Glomerular visceral epithelial cell (primary cell): ENCODE measurements at regions not wholly inside any gene's neighbourhood (a gene's known extent, or its start where the extent isn't known, plus 50 kb on each side); places are given as distances from the start of the nearest gene placed in this dataset.
A peak's percentile ranks its signal among the peaks of the same experiment; 100 is the strongest.
"Not testable (repeated sequence)": the region's sequence is repeated elsewhere in the genome, so short reads cannot be mapped to it uniquely, and the experiment has no call there.

Experiments
- DNase-seq: peaks from one replicate; pipeline ENCODE4 v3.0.0-alpha.2; 2016; ENCODE audit errors: extremely low spot score

DNA sequence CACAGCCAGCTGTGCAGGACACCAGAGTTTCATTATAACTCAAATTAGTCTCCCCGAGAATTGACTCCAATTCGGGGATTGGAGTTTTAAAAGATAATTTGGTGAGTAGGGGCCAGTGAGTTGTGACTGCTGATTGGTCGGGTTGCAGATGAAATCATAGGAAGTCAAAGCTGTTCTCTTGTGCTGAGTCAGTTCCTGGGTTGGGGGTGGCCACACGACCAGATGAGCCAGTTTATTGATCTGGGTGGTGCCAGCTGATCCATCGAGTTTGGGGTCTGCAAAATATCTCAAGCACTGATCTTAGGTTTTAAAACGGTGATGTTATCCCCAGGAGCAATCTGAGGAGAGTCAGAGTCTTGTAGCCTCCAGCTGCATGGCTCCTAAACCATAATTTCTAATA, 82.7 kb upstream of the SLC66A3 start:
- DNase-seq = no peak

DNA sequence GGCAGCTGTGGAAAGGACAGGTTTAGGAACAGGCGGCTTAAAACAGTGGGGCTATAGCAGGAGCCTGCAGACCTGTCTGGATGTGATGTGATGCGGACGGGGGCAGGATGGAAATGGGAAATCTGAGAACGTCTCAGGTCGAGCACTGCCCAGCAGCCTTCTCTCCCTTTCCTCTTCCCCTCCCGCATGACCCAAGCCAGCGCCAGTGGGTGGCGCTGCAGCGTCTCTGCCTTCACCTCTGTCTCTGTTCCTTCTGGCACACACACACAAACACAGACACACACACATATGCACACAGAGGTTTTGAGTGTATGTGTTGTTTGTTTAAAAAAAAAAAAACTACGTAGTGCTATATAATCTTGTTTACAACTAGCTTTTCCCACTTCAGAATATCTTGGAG, 82.0 kb upstream of the SLC66A3 start:
- DNase-seq = peak; percentile 5

DNA sequence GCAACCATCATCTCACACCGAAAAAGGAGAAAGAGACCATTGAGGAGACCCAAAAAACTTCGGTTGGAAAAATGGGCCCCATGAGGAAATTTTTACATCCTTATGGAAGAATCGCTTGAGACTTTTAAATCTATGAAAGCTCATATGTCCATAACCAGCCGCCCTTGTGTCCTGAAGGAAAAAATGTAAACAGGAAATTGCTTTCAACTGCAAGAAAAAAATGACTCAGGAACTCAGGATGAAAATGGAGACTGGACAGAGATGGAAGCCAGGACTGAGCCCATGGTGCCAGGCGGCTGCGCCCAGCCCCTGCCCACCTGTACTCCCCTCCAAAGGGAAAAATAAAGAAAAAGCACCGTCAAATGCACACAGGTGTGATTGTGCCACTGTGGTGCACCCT, 81.5 kb upstream of the SLC66A3 start:
- DNase-seq = no peak

DNA sequence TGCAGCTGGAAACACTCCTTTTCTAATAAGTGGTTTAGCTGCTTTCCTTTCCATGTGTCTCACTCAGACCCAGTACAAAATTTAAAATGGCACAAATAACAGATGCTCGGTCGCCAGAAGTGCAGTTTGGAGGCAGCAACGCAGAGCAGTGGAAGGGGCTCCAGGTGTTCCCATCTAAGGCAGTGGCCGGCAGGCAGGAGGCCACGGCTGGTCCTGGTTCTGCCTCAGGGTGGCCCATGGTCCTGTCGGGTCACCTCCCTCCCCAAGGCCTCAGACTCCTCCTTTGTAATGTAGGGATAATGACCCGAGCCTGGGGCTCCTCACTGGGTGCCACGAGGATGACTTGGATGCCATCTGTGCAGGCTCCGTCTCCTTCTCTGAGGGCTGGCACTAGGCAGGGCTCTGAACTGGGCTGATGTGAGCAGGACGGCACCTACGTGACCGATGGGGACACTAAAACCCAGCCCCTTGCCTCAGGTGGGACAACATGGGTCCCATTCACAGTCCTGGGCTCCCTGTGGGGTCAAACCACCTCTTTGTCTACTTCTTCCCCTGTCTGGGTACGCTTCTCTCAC, 80.9 kb upstream of the SLC66A3 start:
- no peak for DNase-seq

DNA sequence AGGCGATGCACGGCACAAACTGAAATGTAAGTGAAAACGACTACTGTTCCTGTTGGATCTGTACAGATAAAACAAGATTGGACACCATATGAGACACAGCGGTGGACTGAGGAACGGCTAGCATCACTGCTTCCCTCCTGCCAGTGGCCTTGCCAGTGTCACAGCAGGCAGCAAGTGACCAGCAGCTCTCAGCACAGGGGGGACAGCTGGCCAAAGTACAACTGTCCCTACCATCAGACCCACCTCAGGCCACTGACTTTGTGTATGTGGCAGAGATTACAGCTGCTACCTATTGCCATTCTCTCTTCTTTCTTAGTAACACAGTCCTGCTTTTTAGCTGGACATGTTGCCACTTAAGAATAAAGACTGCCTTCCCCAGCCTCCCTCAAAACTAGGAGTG, 80.0 kb upstream of the SLC66A3 start:
- DNase-seq = no peak

DNA sequence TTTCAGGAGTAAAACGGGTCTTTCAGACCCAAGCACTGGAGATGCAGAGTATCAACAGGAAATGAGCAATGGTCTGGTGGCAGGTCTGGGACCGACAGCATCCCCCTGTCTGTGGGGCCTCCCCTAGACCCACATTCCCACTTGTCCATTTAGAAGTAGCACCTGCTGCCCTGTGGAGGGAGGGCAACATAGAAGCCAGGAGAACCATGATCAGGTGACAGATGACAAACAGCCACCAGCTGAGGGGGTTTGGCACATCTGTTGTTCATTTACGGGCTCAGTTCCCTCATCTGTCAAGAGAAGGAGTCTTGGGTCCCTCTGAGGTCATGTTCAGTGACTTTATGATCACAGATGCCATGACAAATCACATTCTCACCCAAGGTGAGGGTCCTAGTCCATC, 77.9 kb upstream of the SLC66A3 start:
- DNase-seq = no peak

DNA sequence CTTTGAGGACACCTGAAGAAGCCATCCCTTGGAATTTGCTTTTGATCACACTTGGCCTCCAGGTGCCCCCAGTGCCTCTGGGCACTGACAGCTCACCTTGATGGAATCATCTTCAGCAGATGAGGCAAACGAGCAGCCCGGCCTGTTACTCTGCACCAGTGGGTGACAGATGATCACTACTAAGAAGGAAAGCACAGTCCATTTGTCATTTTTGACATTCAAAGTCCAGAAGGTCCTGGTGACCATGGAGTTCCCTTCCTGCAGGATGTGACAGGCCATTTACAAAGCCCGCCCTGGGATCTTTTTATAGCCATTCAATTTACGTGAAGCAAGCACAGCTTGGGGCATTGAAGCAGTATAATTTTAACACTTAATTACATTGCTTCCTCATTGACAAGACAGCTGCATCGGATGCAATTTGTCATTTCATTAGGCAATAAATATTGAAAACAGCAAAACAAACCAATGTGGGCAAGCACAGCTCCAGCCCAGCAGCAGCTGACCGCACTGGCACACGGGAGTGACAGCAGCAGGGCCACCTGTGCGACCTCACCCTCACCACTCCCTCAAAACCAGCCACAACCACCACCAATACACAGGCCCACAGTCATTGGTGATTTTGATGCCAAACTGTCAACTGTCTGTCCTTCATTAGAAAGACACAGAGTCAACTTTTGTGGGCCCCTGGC, 76.0 kb upstream of the SLC66A3 start:
- no peak for DNase-seq

DNA sequence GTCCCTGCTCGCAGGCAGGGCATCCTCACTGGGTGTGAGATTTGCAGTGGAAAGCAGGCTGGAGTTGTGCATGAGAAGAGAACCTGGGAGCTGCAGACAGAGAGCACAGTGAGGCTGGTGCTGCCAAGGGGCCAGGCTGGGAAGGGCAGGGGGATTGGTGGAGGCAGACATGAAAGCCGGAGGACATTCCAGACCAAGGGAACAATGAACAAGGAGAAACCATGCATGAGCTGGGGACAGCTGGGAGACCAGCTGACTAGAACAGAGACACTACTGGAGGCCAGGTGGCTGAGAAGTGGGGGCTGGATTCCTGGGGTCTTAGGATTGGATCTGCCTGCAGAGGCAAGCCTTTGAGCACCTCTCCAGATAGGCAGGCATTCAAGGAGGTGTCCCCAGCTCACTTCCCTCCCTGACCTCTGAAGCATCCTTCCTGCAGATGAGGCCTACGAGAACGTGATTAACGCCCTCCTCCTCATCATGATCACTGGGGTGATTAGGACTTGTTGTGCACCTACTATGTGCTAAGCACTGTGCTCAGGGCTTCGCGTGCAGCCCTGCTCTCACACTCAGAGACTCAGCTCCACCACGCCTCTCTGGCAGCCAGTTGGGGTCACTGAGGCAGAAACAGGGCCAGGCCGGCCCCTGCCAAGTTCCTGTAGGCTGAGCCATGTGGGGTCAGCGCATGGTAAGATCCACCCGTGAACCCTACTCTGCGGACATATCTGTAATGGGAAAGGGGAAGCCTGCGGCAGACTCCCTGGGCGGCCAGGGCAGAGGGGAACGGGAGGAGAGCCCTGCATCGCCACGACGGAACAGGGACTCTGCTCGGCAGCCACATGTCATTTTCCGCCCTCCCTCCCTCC, 74.8 kb upstream of the SLC66A3 start:
- no peak for DNase-seq

DNA sequence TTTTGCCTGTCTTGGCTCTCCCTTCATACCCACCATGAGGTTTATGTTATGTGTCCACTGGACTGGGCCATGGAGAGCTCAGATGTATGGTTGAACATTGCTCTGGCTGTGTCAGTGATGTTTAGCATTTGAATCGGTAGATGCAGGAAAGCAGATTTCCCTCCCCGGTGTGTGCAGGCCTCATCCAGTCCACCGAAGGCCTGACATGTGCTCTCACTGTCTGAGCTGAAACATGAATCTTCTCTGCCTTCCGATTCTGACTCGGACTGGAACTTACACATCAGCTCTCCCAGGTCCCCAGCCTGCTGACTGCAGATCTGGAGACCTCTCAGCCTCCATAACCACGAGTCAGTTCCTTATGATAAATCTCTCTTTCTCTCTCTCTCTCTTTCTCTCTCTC, 72.4 kb upstream of the SLC66A3 start:
- no peak for DNase-seq

DNA sequence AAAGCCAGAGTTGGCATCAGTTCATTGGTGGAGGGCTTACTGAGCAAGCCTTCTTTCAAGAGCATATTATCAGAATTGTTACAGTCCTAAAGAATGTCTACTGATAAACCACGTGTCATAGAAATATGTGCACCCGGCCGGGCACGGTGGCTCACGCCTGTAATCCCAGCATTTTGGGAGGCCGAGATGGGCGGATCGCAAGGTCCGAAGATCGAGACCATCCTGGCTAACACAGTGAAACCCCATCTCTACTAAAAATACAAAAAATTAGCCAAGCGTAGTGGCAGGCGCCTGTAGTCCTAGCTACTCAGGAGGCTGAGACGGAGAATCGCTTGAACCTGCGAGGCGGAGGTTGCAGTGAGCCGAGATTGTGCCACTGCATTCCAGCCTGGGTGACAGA, 66.4 kb upstream of the SLC66A3 start:
- DNase-seq = not testable (repeated sequence)

DNA sequence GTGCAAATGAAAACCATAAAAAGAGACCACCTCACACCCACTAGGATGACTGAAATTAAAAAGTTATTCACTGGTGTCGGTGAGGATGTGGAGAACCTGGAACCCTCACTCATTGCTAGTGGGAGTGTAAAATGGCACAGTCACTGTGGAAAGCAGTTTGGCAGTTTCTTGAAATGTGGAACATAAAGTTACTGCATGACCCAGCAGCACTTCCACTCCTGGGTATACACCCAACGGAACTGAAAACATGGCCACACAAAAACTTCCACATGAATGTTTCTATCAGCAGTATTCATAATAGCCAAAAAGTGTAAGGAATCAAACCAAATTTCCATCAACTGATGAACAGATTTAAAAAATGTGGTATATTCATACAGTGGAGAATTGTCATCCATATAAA, 65.1 kb upstream of the SLC66A3 start:
- no peak for DNase-seq

DNA sequence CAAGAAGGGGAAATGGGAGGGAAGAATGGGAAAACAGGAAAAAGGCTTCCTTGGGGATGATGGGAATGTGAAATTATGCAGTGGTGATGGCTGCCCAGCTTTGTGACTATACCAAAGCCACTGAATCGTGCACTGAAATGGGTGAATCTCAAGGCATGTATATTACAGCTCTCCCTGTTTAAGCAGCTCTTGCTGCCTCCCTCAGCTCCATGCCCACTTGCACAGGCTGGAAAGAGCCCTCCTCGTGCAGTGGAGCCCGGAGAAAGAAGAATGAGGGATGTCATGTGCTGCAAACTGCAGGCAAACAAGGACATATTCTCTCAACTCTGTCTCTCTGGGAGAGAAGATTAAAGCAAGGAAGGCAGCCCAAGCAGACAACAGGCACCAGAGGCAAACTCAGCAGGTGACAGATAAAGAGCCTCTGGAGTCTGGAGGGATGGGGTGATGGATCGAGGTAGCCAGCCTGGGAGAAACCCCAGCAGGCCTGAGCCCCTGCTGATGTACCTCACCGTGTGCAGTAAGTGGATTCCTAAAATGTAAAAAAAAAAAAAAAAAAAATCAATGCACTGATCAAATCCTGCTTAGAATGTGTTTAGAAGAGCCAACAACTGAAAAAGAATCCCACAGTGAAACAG, 62.4 kb upstream of the SLC66A3 start:
- DNase-seq = no peak

DNA sequence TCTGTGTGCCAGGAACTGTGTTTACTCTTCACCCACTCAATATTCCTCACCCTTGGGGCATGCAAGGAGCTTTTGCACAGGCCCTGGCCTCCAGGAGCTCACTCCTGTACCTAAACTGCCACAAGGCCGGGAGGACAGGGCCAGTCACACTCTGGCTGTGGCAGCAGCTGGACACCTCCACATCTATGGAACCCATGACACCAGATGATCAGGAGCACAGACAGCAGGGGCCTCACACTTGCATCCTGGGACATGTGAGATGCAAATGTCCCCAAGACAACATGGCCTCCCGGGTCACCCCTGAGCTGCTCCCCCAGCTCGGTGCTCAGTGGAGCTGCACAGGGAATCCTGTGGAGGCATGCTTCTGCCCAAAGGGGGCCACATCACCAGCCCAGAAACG, 61.8 kb upstream of the SLC66A3 start:
- DNase-seq = no peak

DNA sequence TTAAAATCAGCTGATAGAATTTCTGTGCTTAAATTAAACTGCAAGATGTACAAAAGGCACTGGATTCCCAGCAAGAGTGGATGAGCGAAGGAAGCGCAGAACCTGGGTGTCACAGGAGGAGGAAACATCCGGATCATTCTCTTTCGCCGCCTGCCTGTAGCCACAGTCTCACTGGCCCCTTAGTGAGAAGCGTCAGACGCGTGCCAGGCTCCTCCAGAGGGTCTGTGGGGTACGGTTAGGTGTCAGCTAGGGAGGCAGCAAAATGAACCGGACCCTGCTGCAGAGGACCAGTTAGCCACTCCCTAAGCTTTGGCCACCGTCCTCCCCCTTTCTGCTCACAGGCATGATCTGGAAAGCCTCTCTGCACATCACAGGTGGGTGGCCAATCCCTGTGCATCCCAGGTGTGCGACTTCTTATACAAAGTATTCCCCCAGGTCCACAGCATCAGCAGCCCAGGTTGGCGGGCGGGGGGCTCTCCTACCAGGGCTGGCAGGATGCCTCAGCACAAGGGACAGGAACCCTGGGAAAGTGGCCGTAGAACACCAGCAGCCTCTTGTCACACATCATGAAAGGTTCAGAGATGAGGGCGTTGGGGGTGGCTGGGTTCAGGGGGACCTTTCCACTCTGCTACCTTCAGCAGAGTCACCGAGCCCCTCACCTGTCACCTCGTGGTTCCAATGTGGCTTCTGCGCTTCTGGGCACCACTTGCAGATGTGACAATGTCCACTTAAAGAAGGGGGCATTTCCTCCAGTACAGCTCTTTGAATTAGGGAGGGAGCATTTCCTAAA, 61.1 kb upstream of the SLC66A3 start:
- no peak for DNase-seq

DNA sequence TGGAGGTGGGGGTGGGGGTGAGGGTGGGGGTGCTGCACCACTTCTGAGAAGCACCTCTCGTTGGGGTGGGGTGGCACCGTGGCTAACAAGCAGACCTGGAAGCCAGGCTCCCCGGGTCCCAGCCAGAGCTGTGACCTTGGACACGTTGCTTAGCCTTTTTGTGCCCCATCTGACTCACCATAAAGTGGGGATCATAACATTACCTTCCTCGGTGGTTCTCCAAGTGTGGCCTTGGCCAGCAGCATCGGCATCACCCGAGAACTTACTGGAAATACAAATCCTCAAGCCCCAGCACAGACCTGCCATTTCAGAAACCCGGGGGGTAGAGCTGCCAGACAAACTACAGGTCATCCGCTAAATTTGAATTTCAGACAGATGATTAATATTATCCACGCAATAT, 58.7 kb upstream of the SLC66A3 start:
- no peak for DNase-seq

DNA sequence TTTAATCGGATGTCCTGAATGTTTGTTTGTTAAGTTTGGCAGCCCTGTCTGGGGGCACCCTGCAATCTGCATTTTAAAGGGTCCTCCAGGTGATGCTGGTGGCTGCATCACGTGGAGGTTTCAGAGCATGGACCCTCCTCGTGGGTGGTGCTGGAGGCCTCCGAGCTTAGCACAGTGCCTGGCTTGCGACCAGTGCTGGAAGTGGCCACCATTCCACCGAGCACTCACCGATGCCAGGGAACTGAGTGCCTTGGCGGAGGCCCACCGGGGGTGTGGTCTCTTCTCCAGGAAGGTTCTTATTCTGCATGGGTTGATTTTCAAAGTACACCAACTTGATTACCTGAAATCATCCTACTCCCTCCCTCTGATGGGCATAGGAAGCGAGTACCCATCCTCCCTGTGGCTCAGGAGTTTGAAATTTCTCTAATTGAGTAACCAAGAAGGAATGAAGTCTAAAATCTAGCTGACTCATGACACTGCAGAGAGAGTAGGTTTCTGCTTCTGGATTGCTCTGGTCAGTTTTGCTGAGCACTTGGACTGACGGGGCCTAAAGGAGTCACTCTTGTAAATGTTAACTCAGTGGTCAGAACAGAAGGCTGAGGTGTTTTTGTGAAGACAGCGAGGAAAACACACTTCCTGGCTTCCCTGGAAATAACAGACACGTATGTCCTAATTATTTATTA, 58.1 kb upstream of the SLC66A3 start:
- DNase-seq = peak; percentile 57

DNA sequence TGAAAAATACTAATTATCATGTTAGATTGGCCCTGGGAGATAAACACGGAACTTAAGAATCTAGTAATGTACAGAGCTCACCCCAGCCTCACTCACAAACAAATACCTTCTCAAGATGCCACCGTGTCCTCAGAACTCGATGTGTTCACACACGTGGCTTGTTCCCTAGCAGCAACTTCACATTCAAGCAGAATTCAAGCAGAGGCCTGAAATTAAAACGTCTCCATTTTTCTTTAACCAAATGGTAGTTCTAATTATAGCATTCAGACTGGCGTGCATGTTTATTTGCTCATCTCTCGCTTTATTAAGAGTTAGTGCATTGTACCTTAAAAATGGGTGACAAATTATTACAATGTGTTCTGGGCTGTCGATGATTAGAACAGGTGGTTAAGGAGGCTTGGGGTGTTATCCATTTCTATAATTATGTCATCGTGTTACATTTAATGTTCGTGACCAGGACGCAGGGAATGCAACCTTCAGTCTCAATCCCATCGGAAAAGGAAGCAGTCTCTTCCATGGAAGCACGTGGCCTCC, 57.3 kb upstream of the SLC66A3 start:
- no peak for DNase-seq

DNA sequence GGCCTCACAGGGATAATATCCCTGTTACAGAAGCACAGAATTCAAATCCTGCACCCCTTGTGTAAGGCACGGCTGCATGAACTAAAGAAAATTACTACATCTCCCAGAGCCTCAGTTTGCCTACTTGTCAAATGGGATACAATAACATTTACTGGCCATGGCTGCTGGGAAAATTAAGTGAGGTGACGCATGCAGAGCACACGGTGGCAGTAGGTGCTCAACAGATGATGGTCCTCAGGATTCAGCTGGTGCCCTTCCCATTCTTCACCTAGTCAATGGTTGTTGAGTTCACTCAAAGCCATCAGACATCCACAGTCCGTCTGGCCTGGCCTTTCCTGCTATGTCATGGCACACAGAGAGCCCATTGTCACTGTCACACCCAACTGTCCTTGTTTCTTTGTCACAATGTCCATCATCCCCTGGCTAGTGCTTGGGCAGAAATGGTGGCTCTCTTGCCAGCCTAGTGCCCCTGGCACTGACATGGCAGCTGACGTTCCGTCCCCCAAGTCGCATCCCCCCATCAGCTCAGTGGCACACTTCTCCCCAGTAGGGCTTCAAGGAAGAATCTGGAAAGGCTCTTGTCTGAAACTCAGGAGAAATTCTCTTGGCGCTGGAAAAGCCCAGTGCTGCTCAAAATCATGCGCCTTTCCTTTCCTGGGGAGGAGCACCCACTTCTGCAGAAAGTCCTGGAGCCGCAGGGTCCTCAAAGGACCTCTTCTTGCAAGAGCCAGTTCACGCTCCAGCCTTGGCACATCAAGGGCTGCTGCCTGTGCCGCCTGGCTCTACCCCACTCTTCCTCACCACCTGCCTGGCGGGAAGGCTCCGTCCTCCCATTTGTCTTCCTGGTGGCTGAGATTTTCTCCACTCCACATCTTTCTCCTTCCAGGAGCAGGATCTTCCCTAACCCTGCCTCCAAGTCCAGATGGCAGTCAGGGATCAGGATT, 55.9 kb upstream of the SLC66A3 start:
- no peak for DNase-seq

DNA sequence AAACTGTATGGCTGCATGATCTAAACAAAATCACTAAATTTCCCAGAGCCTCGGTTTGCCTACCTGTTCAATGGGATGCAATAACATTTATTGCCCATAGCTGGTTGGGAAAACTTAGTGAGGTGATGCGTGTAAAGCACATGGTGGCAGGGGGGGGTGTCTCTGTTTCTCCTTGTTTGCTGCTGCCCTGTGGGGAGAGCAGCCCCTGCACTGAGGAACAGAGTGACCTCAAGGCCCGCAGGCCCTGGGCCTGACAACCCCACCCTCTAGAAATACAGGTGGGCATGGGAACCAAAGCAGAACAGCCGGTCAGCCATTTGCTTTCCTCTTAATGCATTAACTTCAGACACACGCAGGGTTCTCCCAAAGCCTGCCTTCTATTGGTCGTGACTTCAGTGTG, 55.1 kb upstream of the SLC66A3 start:
- DNase-seq = no peak

DNA sequence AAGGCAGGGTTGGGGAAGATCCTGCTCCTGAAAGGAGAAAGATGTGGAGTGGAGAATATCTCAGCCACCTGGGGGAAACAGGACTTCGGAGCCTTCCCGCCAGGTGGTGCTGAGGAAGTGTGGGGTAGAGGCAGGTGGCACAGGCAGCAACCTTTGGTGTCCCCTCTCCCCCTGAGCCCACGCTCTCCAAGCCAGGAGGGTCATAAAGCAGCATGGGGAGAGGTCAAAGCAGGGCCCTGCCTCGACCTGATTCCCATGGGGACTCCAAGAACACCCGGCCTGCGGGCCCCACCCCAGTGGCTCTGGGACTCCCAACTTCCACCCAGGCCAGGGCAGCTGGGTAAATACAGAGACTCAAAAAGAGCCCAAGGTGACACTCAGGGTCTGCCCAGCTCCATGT, 54.3 kb upstream of the SLC66A3 start:
- DNase-seq = no peak
